Activated T-helper 17 cell treated with anti-CD3 and anti-CD28 coated beads, Interleukin-2, amount 50 U/mL, for 72 hours (primary cell): ENCODE measurements at regions not wholly inside any gene's neighbourhood (a gene's known extent, or its start where the extent isn't known, plus 50 kb on each side); places are given as distances from the start of the nearest gene placed in this dataset.

ENCODE experiments used
- ATAC-seq: fragments of 150-1000 bp; cut with Tn5 transposase; replicated peaks from 2 replicates; pipeline ENCODE4 v1.10.0; 2021; ENCODE audit warnings: mild to moderate bottlenecking, moderate library complexity
- H3K27ac Mint-ChIP-seq: one replicate; pipeline ENCODE4 v1.8.0; 2022; ENCODE audit warnings: mixed read lengths
- H3K27me3 Mint-ChIP-seq: one replicate; pipeline ENCODE4 v1.8.0; 2022; ENCODE audit warnings: mixed read lengths
- H3K36me3 Mint-ChIP-seq: one replicate; pipeline ENCODE4 v1.8.0; 2022; ENCODE audit warnings: low read depth, mild to moderate bottlenecking, mixed read lengths
- H3K4me1 Mint-ChIP-seq: one replicate; pipeline ENCODE4 v1.8.0; 2022; ENCODE audit warnings: mixed read lengths
- H3K4me3 Mint-ChIP-seq: one replicate; pipeline ENCODE4 v1.8.0; 2022; ENCODE audit warnings: mild to moderate bottlenecking, mixed read lengths
- H3K9me3 Mint-ChIP-seq: one replicate; pipeline ENCODE4 v1.8.0; 2022; ENCODE audit warnings: mixed read lengths

GRCh38 chr20:43863821-43864544 is 50.7 kb upstream of the TOX2 start:
- no peaks in the 10 kb centered on the region for H3K4me1 Mint-ChIP-seq
- no peak for ATAC-seq
- H3K36me3 Mint-ChIP-seq: no peaks in the 10 kb centered on the region

GRCh38 chr20:43863330-43863729 is 51.3 kb upstream of the TOX2 start:
- no peaks in the 10 kb centered on the region for H3K36me3 Mint-ChIP-seq
- peaks cover 3% of the 10 kb centered on the region for H3K27me3 Mint-ChIP-seq
- no peaks in the 10 kb centered on the region for H3K4me1 Mint-ChIP-seq
- no peak overlapping the region for H3K27ac Mint-ChIP-seq
- ATAC-seq: no peak
- no peaks in the 10 kb centered on the region for H3K9me3 Mint-ChIP-seq
- no peak overlapping the region for H3K4me3 Mint-ChIP-seq

More at GRCh38 chr20:43863821-43864544, 50.7 kb upstream of the TOX2 start:
- H3K4me3 Mint-ChIP-seq: no peak overlapping the region
- no peaks in the 10 kb centered on the region for H3K9me3 Mint-ChIP-seq
- H3K27ac Mint-ChIP-seq: no peak overlapping the region
- peaks cover 3% of the 10 kb centered on the region for H3K27me3 Mint-ChIP-seq

- no peaks in the 10 kb centered on the region for H3K36me3 Mint-ChIP-seq
- peaks cover 3% of the 10 kb centered on the region for H3K27me3 Mint-ChIP-seq
- H3K27ac Mint-ChIP-seq: no peak overlapping the region
- no peak overlapping the region for H3K4me3 Mint-ChIP-seq
- no peaks in the 10 kb centered on the region for H3K9me3 Mint-ChIP-seq
- no peaks in the 10 kb centered on the region for H3K4me1 Mint-ChIP-seq
- ATAC-seq: no peak
Observed at GRCh38 chr20:43862438-43862837, 52.2 kb upstream of the TOX2 start.

- H3K4me3 Mint-ChIP-seq: no peak overlapping the region
- no peaks in the 10 kb centered on the region for H3K36me3 Mint-ChIP-seq
- no peaks in the 10 kb centered on the region for H3K4me1 Mint-ChIP-seq
- H3K27me3 Mint-ChIP-seq: peaks cover 6% of the 10 kb centered on the region
- H3K9me3 Mint-ChIP-seq: peaks cover 4% of the 10 kb centered on the region
- ATAC-seq: no peak
- H3K27ac Mint-ChIP-seq: no peak overlapping the region
Observed at GRCh38 chr20:43859994-43860393, 54.7 kb upstream of the TOX2 start.

- ATAC-seq: no peak
- H3K36me3 Mint-ChIP-seq: no peaks in the 10 kb centered on the region
- H3K4me1 Mint-ChIP-seq: no peaks in the 10 kb centered on the region
- H3K4me3 Mint-ChIP-seq: no peak overlapping the region
- no peak overlapping the region for H3K27ac Mint-ChIP-seq
- peaks cover 4% of the 10 kb centered on the region for H3K9me3 Mint-ChIP-seq
- peaks cover 6% of the 10 kb centered on the region for H3K27me3 Mint-ChIP-seq
Observed at GRCh38 chr20:43857932-43858331, 56.7 kb upstream of the TOX2 start.

GRCh38 chr20:43857127-43857526 is 57.5 kb upstream of the TOX2 start:
- H3K4me1 Mint-ChIP-seq: no peaks in the 10 kb centered on the region
- H3K27me3 Mint-ChIP-seq: peaks cover 4% of the 10 kb centered on the region
- no peak overlapping the region for H3K27ac Mint-ChIP-seq
- peaks cover 4% of the 10 kb centered on the region for H3K9me3 Mint-ChIP-seq
- H3K36me3 Mint-ChIP-seq: no peaks in the 10 kb centered on the region
- no peak overlapping the region for H3K4me3 Mint-ChIP-seq
- no peak for ATAC-seq

- Mint-ChIP-seq H3K4me3 (no peak overlapping the region), H3K36me3 (no peaks in the 10 kb centered on the region), H3K27ac (no peak overlapping the region), H3K4me1 (no peaks in the 10 kb centered on the region), H3K9me3 (peaks cover 4% of the 10 kb centered on the region), H3K27me3 (peaks cover 4% of the 10 kb centered on the region)
- no peak for ATAC-seq
Observed at GRCh38 chr20:43855803-43856202, 58.8 kb upstream of the TOX2 start.

GRCh38 chr20:43853918-43854317 is 60.7 kb upstream of the TOX2 start:
- Mint-ChIP-seq H3K27ac (no peak overlapping the region), H3K4me1 (no peaks in the 10 kb centered on the region), H3K27me3 (peaks cover 4% of the 10 kb centered on the region), H3K36me3 (no peaks in the 10 kb centered on the region), H3K9me3 (peaks cover 4% of the 10 kb centered on the region), H3K4me3 (no peak overlapping the region)
- no peak for ATAC-seq

GRCh38 chr20:43853174-43853803 is 61.4 kb upstream of the TOX2 start:
- no peak overlapping the region for H3K4me3 Mint-ChIP-seq
- peaks cover 4% of the 10 kb centered on the region for H3K27me3 Mint-ChIP-seq
- no peak overlapping the region for H3K27ac Mint-ChIP-seq
- H3K4me1 Mint-ChIP-seq: no peaks in the 10 kb centered on the region
- peaks cover 4% of the 10 kb centered on the region for H3K9me3 Mint-ChIP-seq
- no peaks in the 10 kb centered on the region for H3K36me3 Mint-ChIP-seq
- ATAC-seq: peak; percentile 70

GRCh38 chr20:43849496-43850186 is 65.0 kb upstream of the TOX2 start:
- no peaks in the 10 kb centered on the region for H3K27me3 Mint-ChIP-seq
- no peaks in the 10 kb centered on the region for H3K36me3 Mint-ChIP-seq
- no peak overlapping the region for H3K4me3 Mint-ChIP-seq
- no peak overlapping the region for H3K27ac Mint-ChIP-seq
- H3K4me1 Mint-ChIP-seq: peaks cover 8% of the 10 kb centered on the region
- H3K9me3 Mint-ChIP-seq: no peaks in the 10 kb centered on the region
- ATAC-seq: no peak

- H3K36me3 Mint-ChIP-seq: no peaks in the 10 kb centered on the region
- H3K4me1 Mint-ChIP-seq: peaks cover 12% of the 10 kb centered on the region
- peak; percentile 36 for ATAC-seq
- H3K9me3 Mint-ChIP-seq: no peaks in the 10 kb centered on the region
- H3K4me3 Mint-ChIP-seq: no peak overlapping the region
- H3K27ac Mint-ChIP-seq: no peak overlapping the region
- peaks cover 5% of the 10 kb centered on the region for H3K27me3 Mint-ChIP-seq
Observed at GRCh38 chr20:43846516-43846905, 68.1 kb upstream of the TOX2 start.

GRCh38 chr20:43844778-43845614 is 69.7 kb upstream of the TOX2 start:
- Mint-ChIP-seq H3K27ac (peak overlapping the region; percentile 55), H3K36me3 (no peaks in the 10 kb centered on the region), H3K27me3 (peaks cover 12% of the 10 kb centered on the region), H3K4me1 (peaks cover 16% of the 10 kb centered on the region), H3K4me3 (no peak overlapping the region), H3K9me3 (no peaks in the 10 kb centered on the region)
- peak; percentile 44 for ATAC-seq

GRCh38 chr20:43843965-43844660 is 70.5 kb upstream of the TOX2 start:
- no peak for ATAC-seq
- Mint-ChIP-seq H3K27ac (peak overlapping the region; percentile 57), H3K9me3 (no peaks in the 10 kb centered on the region), H3K4me3 (no peak overlapping the region), H3K36me3 (no peaks in the 10 kb centered on the region), H3K4me1 (peaks cover 23% of the 10 kb centered on the region), H3K27me3 (peaks cover 17% of the 10 kb centered on the region)
